ENCODE measurements at regions not wholly inside any gene's neighbourhood (a gene's known extent, or its start where the extent isn't known, plus 50 kb on each side); places are given as distances from the start of the nearest gene placed in this dataset.

DNA sequence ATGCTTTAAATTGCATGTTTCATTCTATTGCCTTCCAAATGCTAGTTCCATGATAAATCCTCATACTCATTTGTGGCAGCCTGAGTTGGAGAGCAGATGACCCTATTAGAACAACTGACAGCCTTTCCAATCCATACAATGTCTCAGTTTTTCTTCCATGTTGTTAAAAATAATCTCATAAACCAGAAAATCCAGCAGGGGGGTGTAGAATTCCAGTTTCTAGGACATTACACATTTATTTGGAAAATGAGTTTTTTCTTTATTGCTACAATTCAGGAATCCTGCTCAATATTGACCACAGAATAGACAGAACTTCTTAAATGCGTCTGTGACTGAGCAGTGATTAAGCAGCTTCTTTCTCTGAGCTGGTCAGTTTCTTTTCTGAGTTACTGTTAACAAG is 174.2 kb upstream of the ATP10A start:
- no peak for TF ChIP-seq CBX3 (IDR thresholded peaks at IDR 0.05; ENCODE audit: low read depth)
- TF ChIP-seq, protein P1, sequence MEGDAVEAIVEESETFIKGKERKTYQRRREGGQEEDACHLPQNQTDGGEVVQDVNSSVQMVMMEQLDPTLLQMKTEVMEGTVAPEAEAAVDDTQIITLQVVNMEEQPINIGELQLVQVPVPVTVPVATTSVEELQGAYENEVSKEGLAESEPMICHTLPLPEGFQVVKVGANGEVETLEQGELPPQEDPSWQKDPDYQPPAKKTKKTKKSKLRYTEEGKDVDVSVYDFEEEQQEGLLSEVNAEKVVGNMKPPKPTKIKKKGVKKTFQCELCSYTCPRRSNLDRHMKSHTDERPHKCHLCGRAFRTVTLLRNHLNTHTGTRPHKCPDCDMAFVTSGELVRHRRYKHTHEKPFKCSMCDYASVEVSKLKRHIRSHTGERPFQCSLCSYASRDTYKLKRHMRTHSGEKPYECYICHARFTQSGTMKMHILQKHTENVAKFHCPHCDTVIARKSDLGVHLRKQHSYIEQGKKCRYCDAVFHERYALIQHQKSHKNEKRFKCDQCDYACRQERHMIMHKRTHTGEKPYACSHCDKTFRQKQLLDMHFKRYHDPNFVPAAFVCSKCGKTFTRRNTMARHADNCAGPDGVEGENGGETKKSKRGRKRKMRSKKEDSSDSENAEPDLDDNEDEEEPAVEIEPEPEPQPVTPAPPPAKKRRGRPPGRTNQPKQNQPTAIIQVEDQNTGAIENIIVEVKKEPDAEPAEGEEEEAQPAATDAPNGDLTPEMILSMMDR (IDR thresholded peaks at IDR 0.05 in 2 of 3, conservative IDR thresholded peaks at IDR 0.05 in 1 of 3; ENCODE audit: borderline replicate concordance in 1 of 3, insufficient read depth in 1 of 3, low read depth in 2 of 3, low read length in 2 of 3): no peak
- no peak for TF ChIP-seq POLR2A (IDR thresholded peaks at IDR 0.05; ENCODE audit: borderline replicate concordance, extremely low read depth, insufficient read depth, insufficient read length)
- TF ChIP-seq EGR1 (IDR thresholded peaks at IDR 0.05; ENCODE audit: low read depth): no peak
- TF ChIP-seq EZH2 (IDR thresholded peaks at IDR 0.05): no peak
- no peak for TF ChIP-seq RAD21 (IDR thresholded peaks at IDR 0.05; ENCODE audit: low read depth)
- TF ChIP-seq, protein P2, sequence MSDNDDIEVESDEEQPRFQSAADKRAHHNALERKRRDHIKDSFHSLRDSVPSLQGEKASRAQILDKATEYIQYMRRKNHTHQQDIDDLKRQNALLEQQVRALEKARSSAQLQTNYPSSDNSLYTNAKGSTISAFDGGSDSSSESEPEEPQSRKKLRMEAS (IDR thresholded peaks at IDR 0.05): no peak
- TF ChIP-seq YY1 (IDR thresholded peaks at IDR 0.05; ENCODE audit: extremely low read depth, insufficient replicate concordance, low read depth, low read length): no peak
- no peak for TF ChIP-seq SP1 (IDR thresholded peaks at IDR 0.05; ENCODE audit: low read depth)
- no peak for TF ChIP-seq TCF7L2 (IDR thresholded peaks at IDR 0.05; ENCODE audit: borderline replicate concordance, extremely low read depth, insufficient read depth, insufficient read length)
- no peak for TF ChIP-seq POLR2AphosphoS5 (IDR thresholded peaks at IDR 0.05; ENCODE audit: low read depth, low read length)
- TF ChIP-seq, protein P3, sequence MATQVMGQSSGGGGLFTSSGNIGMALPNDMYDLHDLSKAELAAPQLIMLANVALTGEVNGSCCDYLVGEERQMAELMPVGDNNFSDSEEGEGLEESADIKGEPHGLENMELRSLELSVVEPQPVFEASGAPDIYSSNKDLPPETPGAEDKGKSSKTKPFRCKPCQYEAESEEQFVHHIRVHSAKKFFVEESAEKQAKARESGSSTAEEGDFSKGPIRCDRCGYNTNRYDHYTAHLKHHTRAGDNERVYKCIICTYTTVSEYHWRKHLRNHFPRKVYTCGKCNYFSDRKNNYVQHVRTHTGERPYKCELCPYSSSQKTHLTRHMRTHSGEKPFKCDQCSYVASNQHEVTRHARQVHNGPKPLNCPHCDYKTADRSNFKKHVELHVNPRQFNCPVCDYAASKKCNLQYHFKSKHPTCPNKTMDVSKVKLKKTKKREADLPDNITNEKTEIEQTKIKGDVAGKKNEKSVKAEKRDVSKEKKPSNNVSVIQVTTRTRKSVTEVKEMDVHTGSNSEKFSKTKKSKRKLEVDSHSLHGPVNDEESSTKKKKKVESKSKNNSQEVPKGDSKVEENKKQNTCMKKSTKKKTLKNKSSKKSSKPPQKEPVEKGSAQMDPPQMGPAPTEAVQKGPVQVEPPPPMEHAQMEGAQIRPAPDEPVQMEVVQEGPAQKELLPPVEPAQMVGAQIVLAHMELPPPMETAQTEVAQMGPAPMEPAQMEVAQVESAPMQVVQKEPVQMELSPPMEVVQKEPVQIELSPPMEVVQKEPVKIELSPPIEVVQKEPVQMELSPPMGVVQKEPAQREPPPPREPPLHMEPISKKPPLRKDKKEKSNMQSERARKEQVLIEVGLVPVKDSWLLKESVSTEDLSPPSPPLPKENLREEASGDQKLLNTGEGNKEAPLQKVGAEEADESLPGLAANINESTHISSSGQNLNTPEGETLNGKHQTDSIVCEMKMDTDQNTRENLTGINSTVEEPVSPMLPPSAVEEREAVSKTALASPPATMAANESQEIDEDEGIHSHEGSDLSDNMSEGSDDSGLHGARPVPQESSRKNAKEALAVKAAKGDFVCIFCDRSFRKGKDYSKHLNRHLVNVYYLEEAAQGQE (IDR thresholded peaks at IDR 0.05; ENCODE audit: low read depth): no peak
- TF ChIP-seq, protein P4, sequence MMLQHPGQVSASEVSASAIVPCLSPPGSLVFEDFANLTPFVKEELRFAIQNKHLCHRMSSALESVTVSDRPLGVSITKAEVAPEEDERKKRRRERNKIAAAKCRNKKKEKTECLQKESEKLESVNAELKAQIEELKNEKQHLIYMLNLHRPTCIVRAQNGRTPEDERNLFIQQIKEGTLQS (IDR thresholded peaks at IDR 0.05): no peak
